H1 (cell line): ENCODE measurements at regions not wholly inside any gene's neighbourhood (a gene's known extent, or its start where the extent isn't known, plus 50 kb on each side); places are given as distances from the start of the nearest gene placed in this dataset.

Source experiments
- CTCF ChIA-PET: fragments of 300-600 bp; sonication (Branson Sonifier 250); formaldehyde crosslinking; loops from one replicate; lab custom pipeline; 2021; ENCODE audit not compliant: partially characterized antibody; lab: Charles Lee
- POLR2A ChIA-PET: fragments of 300-600 bp; sonication (Branson Sonifier 250); formaldehyde crosslinking; loops from one replicate; lab custom pipeline; 2021; ENCODE audit warnings: inconsistent platforms; ENCODE audit not compliant: partially characterized antibody; lab: Charles Lee
- DNase-seq, 2 experiments: peaks; one replicate each; pipeline versions ENCODE4 v3.0.0 to v3.0.0-alpha.2; 2010 to 2022; ENCODE audit warnings: low spot score in 2 of 2, low read depth in 1 of 2, mixed read lengths in 1 of 2
- FAIRE-seq: peaks from 2 replicates; lab custom pipeline; 2011; peaks lifted over from hg19 to GRCh38; lab: Jason Lieb, UNC
- H2AFZ ChIP-seq: 2 replicates; pipeline ENCODE4 v1.8.1; 2012; ENCODE audit warnings: low read length, inconsistent platforms
- H2AK5ac ChIP-seq: 2 replicates; pipeline ENCODE4 v1.6.1; 2013; ENCODE audit warnings: low read depth, low read length
- H2BK120ac ChIP-seq: replicated peaks from 2 replicates; pipeline ENCODE3; 2013; ENCODE audit warnings: low read depth, low read length, inconsistent platforms
- H2BK12ac ChIP-seq: 2 replicates; pipeline ENCODE4 v1.6.1; 2013; ENCODE audit warnings: low read depth, low read length
- H2BK15ac ChIP-seq: 2 replicates; pipeline ENCODE4 v1.6.1; 2013; ENCODE audit warnings: low read length
- H2BK20ac ChIP-seq: 2 replicates; pipeline ENCODE4 v1.6.1; 2013; ENCODE audit warnings: low read length
- H2BK5ac ChIP-seq: 2 replicates; pipeline ENCODE4 v1.6.1; 2013; ENCODE audit warnings: low read depth, low read length
- H3K14ac ChIP-seq: 2 replicates; pipeline ENCODE4 v1.6.1; 2013; ENCODE audit warnings: inconsistent platforms; ENCODE audit not compliant: insufficient read length
- H3K18ac ChIP-seq: 2 replicates; pipeline ENCODE4 v1.6.1; 2013; ENCODE audit warnings: low read length; ENCODE audit errors: extremely low read depth
- H3K23ac ChIP-seq: 2 replicates; pipeline ENCODE4 v1.6.1; 2013; ENCODE audit warnings: inconsistent platforms; ENCODE audit not compliant: insufficient read length
- H3K23me2 ChIP-seq: 2 replicates; pipeline ENCODE4 v1.6.1; 2013; ENCODE audit warnings: low read depth, low read length
- H3K27ac ChIP-seq: 2 replicates; pipeline ENCODE4 v1.6.1; 2011; ENCODE audit warnings: low read depth, low read length, inconsistent platforms
- H3K27me3 ChIP-seq, 4 experiments: replicated peaks in 1 of 4; 1 replicate in 1 of 4; 2 replicates in 3 of 4; pipeline versions ENCODE4 v1.6.1 to v1.8.1; 2011 to 2013; ENCODE audit warnings: low read length in 3 of 4, mild to moderate bottlenecking in 3 of 4, inconsistent platforms in 2 of 4, mixed read lengths in 2 of 4, moderate library complexity in 1 of 4; ENCODE audit not compliant: control insufficient read depth in 3 of 4, insufficient read depth in 3 of 4; ENCODE audit errors: extremely low read depth in 1 of 4
- H3K36me3 ChIP-seq, 4 experiments: 2 replicates each; pipeline versions ENCODE4 v1.6.1 to v1.8.1; 2011 to 2013; ENCODE audit warnings: mild to moderate bottlenecking in 4 of 4, low read length in 3 of 4, moderate library complexity in 2 of 4, control low read depth in 1 of 4, inconsistent platforms in 1 of 4; ENCODE audit not compliant: insufficient read depth in 4 of 4, control insufficient read depth in 2 of 4
- H3K4ac ChIP-seq: replicated peaks from 2 replicates; pipeline ENCODE3; 2013; ENCODE audit warnings: low read length, low read depth, mixed read lengths, inconsistent platforms; ENCODE audit not compliant: insufficient read length
- H3K4me1 ChIP-seq, 4 experiments: replicated peaks in 1 of 4; 1 replicate in 1 of 4; 2 replicates in 3 of 4; pipeline versions ENCODE4 v1.6.1 to v1.8.1; 2011 to 2013; ENCODE audit warnings: low read length in 3 of 4, inconsistent platforms in 2 of 4, mixed read lengths in 1 of 4; ENCODE audit not compliant: insufficient read depth in 4 of 4, control insufficient read depth in 3 of 4
- H3K4me2 ChIP-seq, 2 experiments: 2 replicates each; pipeline versions ENCODE4 v1.6.1 to v1.8.1; 2011 to 2013; ENCODE audit warnings: low read depth in 2 of 2, low read length in 2 of 2, control low read depth in 1 of 2, inconsistent platforms in 1 of 2, mild to moderate bottlenecking in 1 of 2; ENCODE audit not compliant: insufficient read depth in 1 of 2
- H3K4me3 ChIP-seq, 4 experiments: fragments of 200-600, 300-600 bp in 1 of 4; sonication (generic), shearing (Covaris generic), sonication (Bioruptor Twin) in 1 of 4; 2 replicates each; pipeline versions ENCODE4 v1.5.1 to v1.8.1; 2011 to 2016; ENCODE audit warnings: low read length in 4 of 4, low read depth in 3 of 4, control low read depth in 2 of 4, inconsistent platforms in 2 of 4, mild to moderate bottlenecking in 2 of 4, mixed read lengths in 1 of 4, moderate library complexity in 1 of 4; ENCODE audit not compliant: insufficient read depth in 2 of 4; ENCODE audit errors: extremely low read depth in 1 of 4
- H3K56ac ChIP-seq: replicated peaks from 2 replicates; pipeline ENCODE3; 2013; ENCODE audit warnings: low read depth, mild to moderate bottlenecking, mixed read lengths, low read length, inconsistent platforms; ENCODE audit not compliant: insufficient read length
- H3K79me1 ChIP-seq: 2 replicates; pipeline ENCODE4 v1.6.1; 2013; ENCODE audit warnings: low read depth, low read length, control low read depth
- H3K79me2 ChIP-seq, 2 experiments: 2 replicates each; pipeline versions ENCODE4 v1.6.1 to v1.8.1; 2012 to 2013; ENCODE audit warnings: low read length in 2 of 2, mild to moderate bottlenecking in 2 of 2, inconsistent platforms in 1 of 2; ENCODE audit not compliant: insufficient read depth in 2 of 2, control insufficient read depth in 1 of 2
- H3K9ac ChIP-seq, 4 experiments: replicated peaks in 1 of 4; 1 replicate in 1 of 4; 2 replicates in 3 of 4; pipeline versions ENCODE4 v1.6.1 to v1.8.1; 2011 to 2013; ENCODE audit warnings: low read depth in 3 of 4, low read length in 3 of 4, control low read depth in 2 of 4, mild to moderate bottlenecking in 2 of 4, moderate library complexity in 2 of 4, inconsistent platforms in 1 of 4; ENCODE audit errors: extremely low read depth in 1 of 4
- H3K9me3 ChIP-seq, 2 experiments: 2 replicates each; pipeline versions ENCODE4 v1.6.1 to v1.8.1; 2012 to 2013; ENCODE audit warnings: mild to moderate bottlenecking in 2 of 2, moderate library complexity in 2 of 2, control low read depth in 1 of 2, inconsistent platforms in 1 of 2, low read depth in 1 of 2, low read length in 1 of 2, mixed read lengths in 1 of 2; ENCODE audit not compliant: insufficient read depth in 2 of 2
- H4K20me1 ChIP-seq, 2 experiments: replicated peaks in 1 of 2; 2 replicates each; pipeline versions ENCODE3 to v1.8.1; 2011 to 2013; ENCODE audit warnings: inconsistent platforms in 2 of 2, low read length in 2 of 2, mild to moderate bottlenecking in 1 of 2; ENCODE audit not compliant: insufficient read depth in 2 of 2, control insufficient read depth in 1 of 2
- H4K5ac ChIP-seq: 2 replicates; pipeline ENCODE4 v1.6.1; 2013; ENCODE audit warnings: low read length, low read depth, mixed read lengths, inconsistent platforms; ENCODE audit not compliant: insufficient read length
- H4K8ac ChIP-seq: 2 replicates; pipeline ENCODE4 v1.8.0; 2013; ENCODE audit warnings: mild to moderate bottlenecking, moderate library complexity, low read length, inconsistent platforms; ENCODE audit not compliant: insufficient read depth; ENCODE audit errors: extremely low read depth
- H4K91ac ChIP-seq: replicated peaks from 2 replicates; pipeline ENCODE3; 2013; ENCODE audit warnings: low read length, mixed read lengths, inconsistent platforms; ENCODE audit not compliant: insufficient read length
- CBX5 ChIP-seq: fragments of 300-800, 300-1000 bp; sonication (generic); IDR thresholded peaks from 2 replicates; pipeline ENCODE4 v1.7.1; 2016; ENCODE audit warnings: antibody characterized with exemption, low read length, low read depth
- EP300 ChIP-seq, 2 experiments: IDR thresholded peaks; 1 replicate in 1 of 2; 2 replicates in 1 of 2; pipeline ENCODE4 v1.6.1; 2011 to 2012; ENCODE audit warnings: low read depth in 2 of 2, low read length in 2 of 2, mild to moderate bottlenecking in 2 of 2, borderline replicate concordance in 1 of 2, inconsistent platforms in 1 of 2, moderate library complexity in 1 of 2
- HDAC6 ChIP-seq: IDR thresholded peaks from one replicate; pipeline ENCODE4 v1.7.1; 2012; ENCODE audit warnings: low read depth, mild to moderate bottlenecking, inconsistent platforms, low read length, moderate library complexity
- POLR2A ChIP-seq, 2 experiments: IDR thresholded peaks; 1 replicate in 1 of 2; 2 replicates in 1 of 2; pipeline ENCODE4 v1.6.1; 2011; ENCODE audit warnings: low read depth in 2 of 2, low read length in 2 of 2, mild to moderate bottlenecking in 2 of 2; ENCODE audit errors: control extremely low read depth in 1 of 2
- RBBP5 ChIP-seq: IDR thresholded peaks from 2 replicates; pipeline ENCODE4 v1.7.1; 2012; ENCODE audit warnings: low read depth, mild to moderate bottlenecking, inconsistent platforms, low read length, moderate library complexity, borderline replicate concordance
- ZNF274 ChIP-seq: IDR thresholded peaks from 2 replicates; pipeline ENCODE4 v1.7.0; 2012; ENCODE audit warnings: low read length, borderline replicate concordance; ENCODE audit errors: extremely low read depth
- WGBS, 2 experiments: shearing (Covaris generic) in 1 of 2; methylation state at CpG; one replicate each; pipeline versions ENCODE4 v1.1.6 to v1.1.7; 2013 to 2015; ENCODE audit warnings: low lambda C conversion rate in 2 of 2, mixed read lengths in 2 of 2, inconsistent platforms in 1 of 2, low coverage in 1 of 2, missing lambda C conversion rate in 1 of 2; ENCODE audit not compliant: insufficient replicate concordance in 2 of 2, insufficient coverage in 1 of 2, insufficient read length in 1 of 2; ENCODE audit errors: extremely low coverage in 1 of 2, missing lambda C conversion rate in 1 of 2; 5-methylcytosine and 5-hydroxymethylcytosine counted together
- TF ChIP-seq, protein P1 (sequence below): IDR thresholded peaks from 2 replicates; pipeline ENCODE4 v1.6.1; 2011; ENCODE audit warnings: low read depth, mild to moderate bottlenecking, low read length; ENCODE audit not compliant: insufficient read depth
- TF ChIP-seq, protein P2 (sequence below): IDR thresholded peaks from 2 replicates; pipeline ENCODE4 v1.6.1; 2012; ENCODE audit warnings: inconsistent platforms

DNA sequence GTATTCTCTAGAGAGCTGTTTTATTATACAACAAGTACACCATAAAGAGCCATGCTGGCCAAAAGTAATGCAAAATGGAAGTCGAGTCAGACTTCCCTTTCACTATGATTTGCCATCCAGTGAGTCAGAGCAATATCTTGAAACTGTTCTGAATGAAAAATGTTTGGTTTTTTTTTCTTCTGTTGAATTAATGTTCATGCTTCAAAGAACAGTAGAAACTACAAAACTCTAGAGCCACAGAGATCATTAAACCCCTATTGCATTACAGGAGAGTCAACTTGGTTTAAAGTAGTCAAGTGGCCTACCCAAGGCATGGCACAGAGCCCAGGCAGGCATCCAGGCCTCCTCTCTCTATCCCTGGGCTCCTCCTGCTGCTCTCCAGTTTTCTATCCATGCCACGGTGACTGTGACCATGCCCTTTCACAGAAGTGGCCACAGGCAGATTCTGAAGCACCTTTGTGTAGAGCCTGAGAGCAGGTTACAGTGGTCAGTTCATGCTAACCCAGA, 358.9 kb downstream of the DEPDC1B start:
- Histone ChIP-seq H3K27me3 (no peaks in the 10 kb centered on the region), H4K5ac (no peak overlapping the region), H4K8ac (peak overlapping the region; percentile 3; the same call in 1 of the 2 replicates), H3K23ac (no peak overlapping the region), H2BK20ac (no peak overlapping the region), H3K79me2 (no peaks in the 10 kb centered on the region), H3K9me3 (no peaks in the 10 kb centered on the region), H2BK15ac (no peak overlapping the region), H2BK120ac (no peak overlapping the region), H2AK5ac (no peak overlapping the region), H3K4me2 (no peak overlapping the region), H2AFZ (no peak overlapping the region), H3K4me3 (no peak overlapping the region), H3K56ac (no peak overlapping the region), H3K18ac (no peak overlapping the region), H3K79me1 (no peaks in the 10 kb centered on the region), H4K20me1 (no peaks in the 10 kb centered on the region), H3K4me1 (no peaks in the 10 kb centered on the region), H3K23me2 (no peaks in the 10 kb centered on the region), H3K27ac (no peak overlapping the region), H3K9ac (no peak overlapping the region), H3K14ac (no peak overlapping the region), H3K36me3 (no peaks in the 10 kb centered on the region), H3K4ac (no peak overlapping the region), H2BK12ac (no peak overlapping the region), H4K91ac (no peak overlapping the region), H2BK5ac (no peak overlapping the region)
- ChIA-PET POLR2A (no interaction called here), CTCF (interaction anchor here (0.5 to 2.0 kb wide), 3 partner anchors 41 to 454 kb away, joined by 3 to 7 read pairs (median 5); no protein-coding TSS in a partner anchor)
- TF ChIP-seq RBBP5, result no peak
- no peak for TF ChIP-seq EP300 (IDR thresholded peaks at IDR 0.05; ENCODE audit: borderline replicate concordance in 1 of 2, low read depth in 2 of 2, low read length in 2 of 2)
- TF ChIP-seq, protein P1, sequence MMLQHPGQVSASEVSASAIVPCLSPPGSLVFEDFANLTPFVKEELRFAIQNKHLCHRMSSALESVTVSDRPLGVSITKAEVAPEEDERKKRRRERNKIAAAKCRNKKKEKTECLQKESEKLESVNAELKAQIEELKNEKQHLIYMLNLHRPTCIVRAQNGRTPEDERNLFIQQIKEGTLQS, result no peak
- no peak for TF ChIP-seq HDAC6
- TF ChIP-seq POLR2A (IDR thresholded peaks at IDR 0.05; ENCODE audit: control extremely low read depth in 1 of 2, low read depth in 2 of 2, low read length in 2 of 2), result no peak
- no peak for TF ChIP-seq CBX5
- TF ChIP-seq, protein P2, sequence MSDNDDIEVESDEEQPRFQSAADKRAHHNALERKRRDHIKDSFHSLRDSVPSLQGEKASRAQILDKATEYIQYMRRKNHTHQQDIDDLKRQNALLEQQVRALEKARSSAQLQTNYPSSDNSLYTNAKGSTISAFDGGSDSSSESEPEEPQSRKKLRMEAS, result no peak
- TF ChIP-seq ZNF274, result no peak
- WGBS, 2 experiments, result 100% methylated on average over 2 of the region's 2 CpGs; no CpG with 5 or more reads in 1 of the 2 experiments
- FAIRE-seq (no peak), DNase-seq (no peak)
